ENCODE measurements at regions not wholly inside any gene's neighbourhood (a gene's known extent, or its start where the extent isn't known, plus 50 kb on each side); places are given as distances from the start of the nearest gene placed in this dataset.

GRCh38 chr4:138677212-138677611 is 338.4 kb upstream of the NOCT start:
- TF ChIP-seq TAF1 (IDR thresholded peaks at IDR 0.05; ENCODE audit: borderline replicate concordance, insufficient read depth, low read length), result no peak
- no peak for TF ChIP-seq POLR2AphosphoS5 (IDR thresholded peaks at IDR 0.05; ENCODE audit: low read depth, low read length)
- no peak for TF ChIP-seq SIN3A (IDR thresholded peaks at IDR 0.05; ENCODE audit: borderline replicate concordance, insufficient read depth, low read length)
- no peak for TF ChIP-seq FOXP2 (optimal IDR thresholded peaks at IDR 0.05; ENCODE audit: borderline replicate concordance, extremely low read depth, extremely low read length, insufficient read depth)

GRCh38 chr4:138675685-138676084 is 339.9 kb upstream of the NOCT start:
- TF ChIP-seq REST (IDR thresholded peaks at IDR 0.05; ENCODE audit: insufficient read depth in 1 of 2, low read depth in 2 of 2, low read length in 2 of 2), result no peak
- TF ChIP-seq SIN3A (IDR thresholded peaks at IDR 0.05; ENCODE audit: borderline replicate concordance, insufficient read depth, low read length), result no peak
- TF ChIP-seq TAF1 (IDR thresholded peaks at IDR 0.05; ENCODE audit: borderline replicate concordance, insufficient read depth, low read length), result no peak
- TF ChIP-seq POLR2AphosphoS5 (IDR thresholded peaks at IDR 0.05; ENCODE audit: low read depth, low read length), result no peak
- no peak for TF ChIP-seq FOXP2 (optimal IDR thresholded peaks at IDR 0.05; ENCODE audit: borderline replicate concordance, extremely low read depth, extremely low read length, insufficient read depth)

- TF ChIP-seq POLR2AphosphoS5 (IDR thresholded peaks at IDR 0.05; ENCODE audit: low read depth, low read length), result no peak
- no peak for TF ChIP-seq SIN3A (IDR thresholded peaks at IDR 0.05; ENCODE audit: borderline replicate concordance, insufficient read depth, low read length)
- no peak for TF ChIP-seq FOXP2 (optimal IDR thresholded peaks at IDR 0.05; ENCODE audit: borderline replicate concordance, extremely low read depth, extremely low read length, insufficient read depth)
- TF ChIP-seq REST (IDR thresholded peaks at IDR 0.05; ENCODE audit: insufficient read depth in 1 of 2, low read depth in 2 of 2, low read length in 2 of 2), result no peak
- no peak for TF ChIP-seq TAF1 (IDR thresholded peaks at IDR 0.05; ENCODE audit: borderline replicate concordance, insufficient read depth, low read length)
Measured at GRCh38 chr4:138674209-138674608, 341.4 kb upstream of the NOCT start.

GRCh38 chr4:138673053-138673452 is 342.5 kb upstream of the NOCT start:
- TF ChIP-seq FOXP2 (optimal IDR thresholded peaks at IDR 0.05; ENCODE audit: borderline replicate concordance, extremely low read depth, extremely low read length, insufficient read depth), result no peak
- TF ChIP-seq REST (IDR thresholded peaks at IDR 0.05; ENCODE audit: insufficient read depth in 1 of 2, low read depth in 2 of 2, low read length in 2 of 2), result no peak
- TF ChIP-seq SIN3A (IDR thresholded peaks at IDR 0.05; ENCODE audit: borderline replicate concordance, insufficient read depth, low read length), result no peak

- TF ChIP-seq FOXP2 (optimal IDR thresholded peaks at IDR 0.05; ENCODE audit: borderline replicate concordance, extremely low read depth, extremely low read length, insufficient read depth) (no peak), SIN3A (IDR thresholded peaks at IDR 0.05; ENCODE audit: borderline replicate concordance, insufficient read depth, low read length) (no peak)
Measured at GRCh38 chr4:138672393-138672976, 343.1 kb upstream of the NOCT start.

- TF ChIP-seq FOXP2 (optimal IDR thresholded peaks at IDR 0.05; ENCODE audit: borderline replicate concordance, extremely low read depth, extremely low read length, insufficient read depth), result no peak
- TF ChIP-seq SIN3A (IDR thresholded peaks at IDR 0.05; ENCODE audit: borderline replicate concordance, insufficient read depth, low read length), result no peak
- no peak for TF ChIP-seq POLR2AphosphoS5 (IDR thresholded peaks at IDR 0.05; ENCODE audit: low read depth, low read length)
- no peak for TF ChIP-seq REST (IDR thresholded peaks at IDR 0.05; ENCODE audit: insufficient read depth in 1 of 2, low read depth in 2 of 2, low read length in 2 of 2)
- TF ChIP-seq TAF1 (IDR thresholded peaks at IDR 0.05; ENCODE audit: borderline replicate concordance, insufficient read depth, low read length), result no peak
Measured at GRCh38 chr4:138671606-138672084, 343.9 kb upstream of the NOCT start.

Measured in PFSK-1 (cell line).